Stimulated activated CD8-positive, alpha-beta memory T cell treated with anti-CD3 and anti-CD28 coated beads, Interleukin-15, amount 100 ng/mL, for 1 hour (primary cell): ENCODE measurements at regions not wholly inside any gene's neighbourhood (a gene's known extent, or its start where the extent isn't known, plus 50 kb on each side); places are given as distances from the start of the nearest gene placed in this dataset.
"Not testable (repeated sequence)": the region's sequence is repeated elsewhere in the genome, so short reads cannot be mapped to it uniquely, and the experiment has no call there.

Experiments
- DNase-seq: peaks from one replicate; pipeline ENCODE4 v3.0.0-alpha.2; 2020; ENCODE audit warnings: low read depth

DNA sequence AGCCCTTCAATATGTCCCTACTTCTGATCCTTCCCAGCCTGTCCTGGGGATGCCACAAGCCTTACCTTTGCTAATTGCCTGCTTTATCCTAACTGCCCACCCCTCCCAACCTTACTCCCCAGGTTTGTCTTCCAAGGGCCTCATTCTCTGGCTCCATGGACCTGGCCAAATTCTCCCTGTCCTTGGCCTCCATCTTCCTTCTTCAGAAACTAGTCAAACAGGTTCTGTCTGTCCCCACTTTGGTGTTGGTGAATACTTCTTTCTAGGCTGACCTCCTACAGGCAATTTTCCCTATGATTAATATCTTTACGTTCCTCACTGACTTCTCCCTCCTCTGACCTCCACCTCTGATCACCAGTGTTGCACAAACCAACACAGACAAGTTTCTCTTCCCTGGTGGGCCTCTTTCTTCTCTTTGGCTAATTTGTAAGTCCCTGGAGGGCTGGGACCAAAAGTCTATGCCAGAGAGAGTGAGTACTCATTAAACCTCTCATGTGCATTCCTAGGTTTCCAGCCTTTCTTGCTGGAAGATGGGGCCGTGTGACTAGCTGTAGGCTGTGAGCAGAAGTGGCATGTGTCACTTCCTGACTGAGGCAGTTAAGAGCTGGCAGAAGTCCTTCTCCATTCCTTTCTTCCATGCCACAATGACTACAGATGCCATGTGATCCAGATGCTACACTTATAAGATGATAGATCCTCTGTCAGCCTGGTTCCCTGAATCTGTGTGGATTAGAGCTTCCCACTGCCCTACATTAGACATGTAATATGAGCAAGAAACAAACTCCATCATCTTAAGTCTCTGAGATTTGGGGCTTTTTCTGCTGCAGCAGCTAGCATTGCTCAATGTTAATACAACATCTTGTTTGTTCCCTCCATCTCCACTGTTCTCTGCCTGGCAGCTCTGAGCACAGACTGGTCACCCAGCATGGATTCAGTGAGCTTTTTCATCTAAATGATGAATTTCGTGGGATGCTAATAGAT lies 382.7 kb downstream of the RPS24 start:
- no peak for DNase-seq

DNA sequence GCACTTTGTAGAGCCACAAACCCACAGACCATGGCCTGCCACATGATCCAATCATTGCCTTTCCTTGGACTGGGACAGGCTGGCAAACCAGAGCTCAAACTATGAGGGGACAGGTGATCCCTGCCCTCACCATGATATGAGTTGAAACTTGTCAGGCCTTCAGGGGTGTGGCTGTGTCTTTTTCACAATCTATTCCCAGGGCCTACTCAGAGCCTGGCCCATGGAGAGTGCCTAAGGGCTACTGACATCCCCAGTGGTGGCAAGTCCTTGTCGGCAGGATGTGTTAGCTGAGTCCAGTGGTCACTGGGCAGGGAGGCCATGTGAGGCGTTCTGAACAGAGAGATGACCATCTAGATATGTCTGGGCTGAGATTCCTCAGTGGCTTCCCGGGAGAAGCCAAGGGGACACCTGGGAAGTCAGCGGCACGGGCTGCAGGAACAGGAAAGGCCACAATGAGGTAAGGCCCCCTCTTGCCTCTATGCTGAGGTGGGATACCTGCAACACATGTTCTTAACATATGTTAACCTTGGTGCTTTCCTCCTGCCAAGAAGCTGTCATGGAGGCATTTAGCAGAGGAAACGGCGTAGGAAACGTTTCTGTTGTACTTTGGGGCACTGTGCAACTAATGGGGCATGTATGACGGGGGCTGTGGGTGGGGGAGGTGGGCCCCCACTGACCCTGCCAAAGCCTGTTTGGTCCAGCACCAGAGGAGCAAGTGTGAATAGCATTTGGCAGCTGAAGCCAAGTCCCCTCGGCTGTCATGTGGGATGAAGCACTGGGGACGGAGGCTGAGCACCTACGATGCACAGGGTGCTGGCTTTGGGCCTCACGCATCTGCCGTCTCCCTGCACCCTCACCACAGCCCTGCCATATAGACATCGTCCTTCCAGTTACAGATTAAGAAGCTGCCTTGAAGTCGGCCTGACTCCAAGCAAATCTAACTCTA lies 384.0 kb downstream of the RPS24 start:
- DNase-seq = no peak

DNA sequence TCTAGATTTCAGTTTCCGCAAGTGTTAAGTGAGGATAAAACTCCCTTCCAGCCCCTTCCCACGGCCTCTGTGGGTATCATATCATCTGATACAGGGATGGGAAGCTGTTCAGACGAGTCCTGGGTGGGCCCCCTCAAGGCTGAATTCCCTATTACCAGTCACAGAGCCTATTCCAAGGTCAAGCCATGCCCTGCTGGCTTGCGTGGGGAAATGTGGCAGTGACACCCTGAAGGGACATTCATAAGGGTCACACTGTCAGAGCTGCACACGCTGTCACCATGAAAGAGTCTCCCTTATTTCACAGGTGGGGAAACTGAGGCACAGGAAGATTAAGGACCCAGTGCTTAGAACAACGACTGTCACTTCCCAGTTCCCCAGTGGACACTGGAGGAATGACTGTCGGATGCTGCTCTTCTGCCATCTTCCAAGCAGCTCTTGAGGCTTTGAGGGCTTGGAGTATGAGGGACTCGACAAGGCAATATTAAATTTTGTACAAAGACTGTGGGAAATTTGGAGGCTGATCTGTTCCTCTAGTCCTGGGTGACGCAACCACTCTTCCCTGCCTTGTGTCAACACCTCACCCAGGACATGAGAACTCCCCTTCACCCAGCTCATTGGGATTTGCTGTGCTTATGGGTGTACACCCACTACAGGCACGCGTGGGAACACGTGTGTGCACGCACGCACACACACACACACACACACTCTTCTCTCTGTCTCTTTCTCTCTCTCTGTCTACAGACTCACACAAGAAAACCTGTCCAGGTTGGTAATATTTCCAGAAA lies 386.0 kb downstream of the RPS24 start:
- no peak for DNase-seq

DNA sequence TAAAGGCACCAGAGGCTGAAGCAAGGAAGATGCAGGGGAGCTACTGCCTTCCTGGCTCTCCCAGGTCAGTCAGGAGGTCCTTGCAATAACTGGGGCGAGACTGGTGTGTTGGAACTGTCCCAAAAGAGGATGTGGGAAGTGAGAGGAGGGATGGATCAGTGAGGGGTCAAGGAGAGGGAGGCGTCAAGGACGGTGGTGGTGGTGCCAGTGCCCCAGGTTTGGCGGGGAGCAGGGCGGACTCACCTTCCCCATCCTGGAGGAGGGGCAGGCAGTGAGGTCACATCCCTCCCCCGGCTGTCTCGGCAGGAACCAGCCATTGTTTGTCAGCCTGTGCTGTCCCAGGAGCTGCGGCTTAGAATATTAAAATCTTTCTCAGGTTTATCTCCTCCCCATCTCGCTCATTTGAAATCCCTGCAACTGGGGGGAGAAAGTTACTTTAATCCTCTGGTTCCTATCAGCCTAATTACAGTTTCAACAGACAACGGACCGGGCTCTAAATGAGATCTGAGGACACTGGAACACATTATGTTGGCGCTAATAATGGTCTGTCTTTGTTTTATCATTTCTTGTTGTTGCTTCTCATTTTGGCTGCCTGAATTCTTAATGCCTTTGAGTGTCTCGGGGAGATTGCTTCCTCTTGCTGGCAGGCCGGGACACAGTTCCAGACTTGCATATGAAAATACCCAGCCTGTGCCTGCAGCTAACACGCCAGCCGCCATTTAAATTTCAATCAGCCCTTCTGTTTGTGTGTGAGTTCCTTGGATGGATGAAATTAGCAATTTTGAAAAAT lies 387.5 kb downstream of the RPS24 start:
- DNase-seq = no peak

DNA sequence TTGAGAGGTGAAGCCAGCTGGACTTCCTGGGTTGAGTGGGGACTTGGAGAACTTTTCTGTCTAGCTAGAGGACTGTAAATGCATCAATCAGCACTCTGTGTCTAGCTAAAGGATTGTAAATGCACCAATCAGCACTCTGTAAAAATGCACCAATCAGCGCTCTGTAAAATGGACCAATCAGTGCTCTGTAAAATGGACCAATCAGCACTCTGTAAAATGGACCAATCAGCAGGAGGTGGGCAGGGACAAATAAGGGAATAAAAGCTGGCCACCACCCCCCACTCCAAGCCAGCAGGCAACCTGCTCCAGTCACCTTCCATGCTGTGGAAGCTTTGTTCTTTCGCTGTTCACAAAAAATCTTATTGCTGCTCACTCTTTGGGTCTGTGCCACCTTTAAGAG lies 390.4 kb downstream of the RPS24 start:
- DNase-seq = not testable (repeated sequence)

DNA sequence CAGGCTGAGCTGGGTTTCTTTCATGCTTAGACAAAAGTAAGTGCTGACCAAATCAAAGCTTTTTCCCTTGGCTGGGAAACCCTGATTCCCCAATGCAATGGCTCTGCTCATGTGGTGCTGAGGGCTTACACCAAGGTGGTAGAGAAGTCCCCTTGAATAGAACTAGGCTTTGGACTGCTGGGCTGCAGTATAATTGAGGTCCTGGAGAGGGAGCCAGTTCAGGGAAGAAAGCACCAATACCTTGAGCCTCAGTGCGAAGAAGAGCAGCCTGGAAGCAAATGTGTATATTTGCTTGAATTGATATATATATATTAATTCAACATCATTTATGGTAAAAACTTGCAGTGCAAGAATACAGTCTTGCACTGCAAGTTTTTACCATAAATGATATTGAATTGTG lies 391.1 kb downstream of the RPS24 start:
- no peak for DNase-seq

DNA sequence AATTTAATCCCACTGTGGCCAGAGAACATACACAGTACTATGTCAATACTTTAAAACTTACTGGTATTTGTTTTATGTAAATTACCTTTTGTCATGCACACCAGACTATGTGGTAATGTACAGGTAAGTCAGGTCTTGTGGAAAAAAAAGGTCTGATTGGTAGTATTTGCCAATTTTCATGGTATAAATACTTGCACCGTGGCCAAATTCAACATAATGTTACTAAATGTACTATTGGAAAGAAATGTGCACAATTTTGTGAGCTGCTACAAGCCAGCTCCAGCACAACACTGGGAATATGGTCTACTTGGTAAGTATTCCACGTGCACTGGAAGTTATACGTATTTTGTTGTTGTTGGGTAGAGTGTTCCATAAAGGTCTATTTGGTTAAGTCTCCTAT lies 392.5 kb downstream of the RPS24 start:
- DNase-seq = no peak

DNA sequence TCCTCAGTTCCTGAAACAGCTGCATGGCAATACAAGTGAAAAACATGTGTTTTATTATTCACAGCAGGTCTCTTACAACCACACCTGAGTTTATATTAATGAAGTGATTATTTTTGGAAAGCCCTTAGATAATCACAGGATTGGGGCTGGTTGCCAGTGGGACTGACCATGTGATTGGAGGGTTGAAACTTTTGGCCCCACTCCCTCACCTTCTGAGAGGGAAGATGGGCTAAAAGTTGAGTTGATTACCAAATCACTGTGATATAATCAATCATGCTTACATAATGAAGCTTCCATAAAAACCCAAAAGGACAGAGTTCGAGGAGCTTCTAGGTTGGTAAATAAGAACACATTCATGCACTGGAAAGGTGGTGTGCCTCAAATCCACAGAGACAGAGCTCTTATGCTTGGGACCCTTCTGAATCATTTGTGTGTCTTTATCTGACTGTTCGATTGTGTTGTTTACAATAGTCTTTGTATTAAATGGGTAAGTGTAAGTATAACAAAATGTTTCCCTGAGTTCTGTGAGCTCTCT lies 393.9 kb downstream of the RPS24 start:
- DNase-seq = no peak

DNA sequence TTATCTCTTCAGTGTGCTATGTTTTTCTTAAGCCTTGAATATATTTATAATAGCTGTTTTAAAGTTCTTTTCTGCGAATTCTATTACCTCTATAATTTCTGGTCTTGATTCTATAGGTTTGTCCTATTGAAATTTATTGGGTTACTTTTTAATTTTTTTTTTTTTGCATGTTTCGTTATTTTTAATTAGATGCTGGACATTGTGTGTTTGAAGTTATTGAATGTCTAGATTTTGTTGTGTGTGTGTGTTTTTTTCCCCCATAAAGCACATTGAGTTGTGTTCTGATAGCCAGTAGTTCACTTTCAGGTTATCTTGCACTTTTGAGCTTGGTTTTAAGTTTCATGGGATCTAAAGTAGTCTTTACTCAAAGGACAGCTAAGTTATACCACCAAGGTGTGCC lies 394.9 kb downstream of the RPS24 start:
- no peak for DNase-seq

DNA sequence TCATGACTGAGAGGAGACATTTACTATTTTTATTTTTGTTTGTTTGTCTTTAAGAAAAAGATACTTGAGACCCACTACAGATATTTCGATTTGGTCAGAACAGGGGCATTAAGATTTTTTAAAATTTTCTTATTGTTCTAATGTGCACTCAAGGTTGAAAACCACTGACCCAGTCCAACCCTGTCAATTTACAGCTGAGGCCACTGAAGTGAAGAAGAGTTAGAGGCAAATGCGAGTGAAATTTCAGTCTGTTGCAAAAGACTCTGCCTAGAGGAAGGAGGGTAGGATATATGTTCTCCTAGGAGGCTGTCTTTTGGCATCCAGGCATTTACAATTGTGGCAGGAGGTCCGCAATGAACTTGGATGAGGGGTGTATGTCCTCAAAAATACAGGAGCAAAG lies 396.3 kb downstream of the RPS24 start:
- DNase-seq = no peak

DNA sequence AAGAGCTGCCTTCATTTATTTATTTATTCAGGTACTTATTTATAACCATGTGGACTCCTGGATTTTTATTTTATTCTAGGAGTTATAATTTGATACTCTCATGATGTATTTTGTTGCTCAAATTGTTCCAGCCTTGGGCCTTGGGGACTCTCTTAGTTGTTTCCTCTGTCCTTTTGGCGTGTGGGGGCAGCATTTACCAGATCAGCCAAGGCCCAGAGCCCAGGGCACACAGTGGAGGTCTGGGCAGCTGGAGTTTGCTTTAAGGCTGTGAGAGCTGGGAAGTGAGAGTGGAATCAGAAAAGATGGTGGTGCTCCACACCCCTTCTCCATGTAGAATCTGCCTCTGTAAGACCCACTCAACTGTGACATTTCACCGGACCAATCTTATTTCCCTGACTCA lies 398.9 kb downstream of the RPS24 start:
- DNase-seq = no peak

DNA sequence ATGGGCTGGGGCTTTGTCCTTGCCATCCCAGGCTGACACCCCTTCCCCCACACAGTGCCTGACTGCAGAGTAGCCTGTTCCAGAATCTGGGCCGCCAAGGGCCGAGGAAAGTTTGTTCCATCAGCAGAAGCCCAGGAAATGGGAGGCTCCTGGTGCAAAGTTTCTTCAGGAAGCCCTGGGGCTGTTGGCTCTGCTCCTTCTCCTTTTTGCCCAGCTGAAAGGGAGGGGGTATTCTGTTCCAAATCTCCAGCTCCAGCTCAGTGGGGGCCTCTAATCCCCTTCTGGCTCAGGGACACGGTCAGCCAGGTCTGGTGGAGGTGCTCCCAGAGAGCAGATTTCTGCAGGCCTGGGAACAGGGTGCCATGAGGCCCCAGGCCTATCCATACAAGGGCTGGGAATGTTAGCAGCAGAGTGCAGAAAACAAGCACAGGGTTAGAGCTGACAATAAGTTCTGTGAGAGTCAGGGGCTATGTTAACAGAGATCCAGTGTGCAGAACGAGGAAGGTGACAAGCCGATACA lies 399.5 kb downstream of the RPS24 start:
- no peak for DNase-seq

DNA sequence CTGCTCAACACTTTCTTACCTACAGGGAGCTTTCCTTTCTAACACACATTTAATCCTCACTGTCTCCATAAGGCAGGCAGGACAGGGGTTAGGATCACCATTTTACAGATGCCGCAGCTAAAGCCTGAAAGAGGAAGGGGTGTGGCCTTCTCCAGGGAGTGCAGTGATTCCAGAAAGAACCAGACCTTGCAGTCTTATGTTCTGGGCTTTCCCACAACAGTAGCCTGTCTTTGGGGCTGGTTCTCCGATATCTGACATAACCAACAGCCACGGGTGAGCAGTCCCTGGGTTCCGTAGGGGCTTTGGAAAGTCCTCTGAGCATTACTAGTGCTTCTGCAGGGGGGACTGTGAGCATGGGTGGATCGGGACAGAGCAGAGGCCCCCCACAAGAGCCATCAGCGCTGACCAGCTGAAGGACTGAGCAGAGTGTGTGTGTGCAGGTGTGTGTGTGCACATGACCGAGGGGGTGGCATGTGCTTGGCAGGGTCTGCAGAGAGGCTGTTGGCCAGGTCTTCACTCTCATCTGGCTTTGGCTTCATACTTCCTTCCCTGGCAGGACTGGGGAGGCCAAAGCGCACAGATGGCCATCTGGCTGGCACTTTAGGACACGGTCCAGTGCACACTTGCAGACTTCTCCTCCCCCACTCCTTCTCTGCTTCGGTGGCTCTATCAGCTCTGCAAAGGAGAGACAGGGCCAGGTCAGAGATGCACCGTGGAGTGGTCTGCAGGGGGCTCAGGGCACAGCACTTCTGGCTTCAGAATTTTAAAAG lies 400.3 kb downstream of the RPS24 start:
- DNase-seq = no peak

DNA sequence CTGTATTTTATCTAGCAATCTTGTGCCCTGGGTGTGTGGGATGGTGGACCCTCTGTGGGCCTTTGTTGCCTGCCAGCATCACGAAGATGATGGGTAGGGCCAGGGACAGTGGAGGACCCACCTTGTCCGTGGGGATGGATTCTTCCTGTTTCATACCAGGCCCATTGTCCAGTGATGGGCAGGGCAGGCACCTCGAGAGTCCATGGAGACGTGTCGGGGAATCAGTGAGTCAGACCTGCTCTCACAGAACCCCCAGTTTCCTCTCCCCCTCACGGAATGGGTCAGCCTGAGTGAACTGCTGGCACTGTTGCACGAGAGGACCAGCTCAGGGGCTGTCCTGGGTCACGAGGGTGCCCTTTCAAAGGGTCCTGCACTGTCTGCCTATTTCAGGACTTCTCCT lies 401.2 kb downstream of the RPS24 start:
- no peak for DNase-seq

DNA sequence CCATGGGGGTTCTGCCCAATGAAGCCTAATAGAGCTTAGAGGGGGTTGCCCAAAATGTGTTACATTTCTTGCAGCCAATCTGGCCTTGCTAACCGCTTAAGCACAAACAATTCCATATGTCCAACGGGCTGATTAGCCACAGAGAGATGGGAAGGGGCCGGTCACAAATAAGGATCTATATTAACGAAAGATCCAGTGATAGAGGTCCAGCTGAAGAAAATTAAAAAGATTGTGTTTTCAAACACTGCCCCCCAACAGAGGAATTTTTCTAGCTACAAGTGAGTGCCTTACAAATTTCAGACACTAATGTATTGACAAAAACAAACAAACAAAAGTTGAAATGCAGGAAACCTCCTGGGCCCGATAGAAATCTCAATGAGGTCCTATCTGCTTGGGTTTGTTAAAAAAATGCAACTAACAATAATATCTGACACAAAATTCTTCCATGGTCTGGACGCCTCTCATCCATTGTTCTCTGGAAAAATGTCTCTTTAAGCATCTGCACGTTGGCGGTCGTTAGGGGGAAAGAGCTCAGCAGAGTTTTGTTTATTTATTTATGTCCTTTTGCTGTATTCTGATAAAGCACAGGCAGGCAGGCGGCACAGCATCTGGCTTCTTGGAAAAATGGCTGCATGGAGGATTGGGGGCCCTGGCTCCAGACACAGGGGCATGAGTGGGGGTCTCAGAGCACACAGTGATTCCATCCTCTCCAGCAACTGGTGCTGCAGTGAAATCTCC lies 402.0 kb downstream of the RPS24 start:
- no peak for DNase-seq

DNA sequence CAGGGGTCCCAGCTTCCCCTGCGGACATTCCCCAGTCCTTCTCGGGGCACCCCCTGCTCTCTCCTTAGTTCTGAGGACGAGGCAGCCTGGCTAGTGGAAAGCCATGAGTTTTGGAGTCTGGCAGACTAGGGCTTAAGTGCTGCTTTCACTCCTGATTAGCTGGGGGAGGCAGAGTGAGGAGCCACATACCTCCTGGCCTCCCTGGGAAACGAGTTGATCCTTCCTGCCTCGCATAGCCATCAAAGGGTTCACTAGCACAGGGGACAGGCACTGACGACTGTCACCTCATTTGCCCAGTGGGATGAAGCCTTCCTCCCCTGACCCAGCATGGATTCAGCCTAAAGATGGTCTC lies 402.5 kb downstream of the RPS24 start:
- no peak for DNase-seq

DNA sequence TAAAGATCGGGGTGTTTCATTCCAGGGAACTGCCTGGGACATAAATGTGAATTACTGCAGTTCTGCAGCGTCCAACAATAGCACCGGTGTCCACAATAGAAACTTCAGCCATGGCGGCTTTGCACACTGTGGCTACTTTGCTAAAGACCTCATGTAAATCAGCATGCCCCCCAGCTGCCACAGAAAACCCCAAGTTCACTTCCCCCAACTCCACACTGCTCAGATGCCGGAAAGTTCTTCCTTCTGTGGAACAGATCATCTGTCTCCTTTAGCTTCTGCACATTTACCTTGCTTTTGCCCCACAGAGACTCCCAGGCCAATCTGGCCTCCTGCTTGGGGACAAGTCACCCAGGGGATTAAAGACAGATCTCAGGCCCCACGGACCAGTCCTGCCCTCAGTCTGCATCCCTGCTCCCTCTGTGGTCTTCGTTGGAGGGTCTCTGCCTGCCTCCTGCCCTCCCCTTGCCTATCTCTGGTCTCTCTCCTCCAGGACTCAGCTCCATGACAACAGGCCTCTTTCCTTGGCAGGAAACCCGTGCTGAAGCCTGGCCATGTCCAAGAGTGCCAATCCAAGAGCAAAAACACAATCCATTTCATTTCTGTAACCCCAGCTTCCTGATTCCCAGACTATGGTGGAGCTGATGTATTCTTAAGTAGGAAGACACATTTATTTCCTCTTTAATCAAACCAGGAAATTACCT lies 403.2 kb downstream of the RPS24 start:
- DNase-seq = no peak

DNA sequence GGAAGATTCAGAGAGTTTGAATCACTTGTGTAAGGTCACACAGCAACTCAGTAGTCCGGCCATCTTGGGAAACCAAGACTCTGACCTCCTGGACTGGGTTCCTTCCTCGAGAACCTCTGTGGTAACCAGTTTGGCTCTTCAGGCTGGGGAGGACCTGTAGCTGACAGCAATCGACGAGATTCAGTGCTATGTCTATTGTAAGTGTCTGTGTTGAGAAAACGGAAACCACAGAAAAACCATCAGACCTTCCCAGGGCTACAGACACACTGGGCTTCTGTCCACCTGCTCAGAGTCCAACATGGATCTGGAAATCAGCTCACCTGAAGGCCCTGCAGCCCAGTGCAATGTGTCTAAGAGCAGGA lies 403.7 kb downstream of the RPS24 start:
- no peak for DNase-seq
